Heart left ventricle (tissue), 16 donors: ENCODE measurements at regions not wholly inside any gene's neighbourhood (a gene's known extent, or its start where the extent isn't known, plus 50 kb on each side); places are given as distances from the start of the nearest gene placed in this dataset.
A peak's percentile ranks its signal among the peaks of the same experiment; 100 is the strongest.
"Not testable (repeated sequence)": the region's sequence is repeated elsewhere in the genome, so short reads cannot be mapped to it uniquely, and the experiment has no call there.

Experiments used
- ATAC-seq, 4 donors: fragments of 200-7000 bp; cut with Tn5 transposase; one replicate each; pipeline ENCODE4 v1.9.1; 2020 to 2022; ENCODE audit warnings: moderate library complexity in 4 of 4, mild to moderate bottlenecking in 3 of 4, moderate number of reproducible peaks in 1 of 4
- DNase-seq, 5 donors: peaks; one replicate each; pipeline ENCODE4 v3.0.0-alpha.2; 2020
- H3K27ac ChIP-seq, 12 donors: fragments of 200-600 bp; sonication (generic) in 4 of 12; one replicate each; pipeline versions ENCODE4 v1.5.0 to v1.8.0; 2016 to 2022; ENCODE audit warnings: mild to moderate bottlenecking in 2 of 12
- H3K27me3 ChIP-seq, 9 donors: fragments of 200-600 bp; sonication (generic) in 2 of 9; one replicate each; pipeline versions ENCODE4 v1.5.1 to v1.8.0; 2016 to 2022; ENCODE audit warnings: mild to moderate bottlenecking in 3 of 9
- H3K36me3 ChIP-seq, 9 donors: fragments of 200-600 bp; sonication (generic) in 2 of 9; one replicate each; pipeline versions ENCODE4 v1.5.0 to v1.8.0; 2018 to 2022; ENCODE audit warnings: mild to moderate bottlenecking in 2 of 9
- H3K4me1 ChIP-seq, 12 donors: fragments of 200-600 bp; sonication (generic) in 4 of 12; one replicate each; pipeline versions ENCODE4 v1.5.0 to v1.8.0; 2016 to 2022; ENCODE audit warnings: mild to moderate bottlenecking in 3 of 12
- H3K4me3 ChIP-seq, 12 donors: fragments of 200-600 bp; sonication (generic) in 4 of 12; one replicate each; pipeline versions ENCODE4 v1.5.0 to v1.8.0; 2017 to 2022; ENCODE audit warnings: mild to moderate bottlenecking in 9 of 12, moderate library complexity in 4 of 12
- H3K9me3 ChIP-seq, 12 donors: fragments of 200-600 bp; sonication (generic) in 4 of 12; one replicate each; pipeline versions ENCODE4 v1.5.0 to v1.8.0; 2016 to 2022; ENCODE audit warnings: mild to moderate bottlenecking in 1 of 12
- CTCF ChIP-seq, 12 donors: fragments of 200-600 bp; sonication (generic) in 4 of 12; IDR thresholded peaks; one replicate each; pipeline versions ENCODE4 v1.5.0 to v1.8.0; 2018 to 2022; ENCODE audit warnings: antibody characterized with exemption in 12 of 12, mild to moderate bottlenecking in 5 of 12
- POLR2A ChIP-seq, 2 donors: fragments of 450-650 bp; IDR thresholded peaks; one replicate each; pipeline ENCODE4 v1.6.1; 2017; ENCODE audit warnings: antibody characterized with exemption in 2 of 2, mild to moderate bottlenecking in 2 of 2, moderate library complexity in 2 of 2
- WGBS, 4 donors: extraction: QIAGEN DNeasy Blood & Tissue Kit in 2 of 4; methylation state at CpG; one replicate each; pipeline versions ENCODE4 v1.1.5 to v1.1.7; 2013 to 2018; 5-methylcytosine and 5-hydroxymethylcytosine counted together
- intact Hi-C, 10 donors: fragments of 100-400 bp; cut with DNase I; formaldehyde crosslinking; loops; one replicate each; pipeline versions ENCODE4 v1.11.1 to v1.14.2; 2022
- donor health status: ischemic (EF 13 %, LVEDD 7.1; RV severe dilation, severe dysfunction).
- donor health status: healthy with polysubstance abuse.
- donor health status: DM: no; HTN: yes; CAD: no.
- donor health status: DM: no; HTN: no; CAD: no.
- donor health status: ischemic (EF 25% LVEDD 6.9; RV normal size, moderate dysfunction).
- donor health status: ischemic (EF 25% LVEDD 5.7; RV mildly dilated, moderate dysfunction).
- donor health status: healthy.
- donor health status: DM: yes; HTN: yes; CAD: no.
- donor health status: ischemic (EF 35%, LVEDD 5.7; RV mildly dilated, moderate dysfunction).
- donor health status: nonischemic (EF 11% LVEDD 7.7; RV severe dilation, severe dysfunction).
- donor health status: DM: yes; HTN: yes; CAD: no.
- donor health status: PGD.
- donor health status: ischemic (EF 29% LVEDD 5.4; RV normal size, mild dysfunction).
- donor health status: nonischemic (EF 23%, LVEDD 6.1; RV moderate dilation, normal function).

GRCh38 chr15:98080791-98081190 lies 120.3 kb downstream of the ARRDC4 start:
- WGBS, 4 donors = 73 to 81% (median 76%) methylated on average over 2 of the region's 2 CpGs
- Histone ChIP-seq H3K9me3 (no peaks in the 10 kb centered on the region), H3K36me3 (no peaks in the 10 kb centered on the region), H3K4me3 (no peak overlapping the region), H3K27me3 (no peaks in the 10 kb centered on the region), H3K27ac (no peak overlapping the region), H3K4me1 (peaks cover 0 to 16% (median 9%) of the 10 kb centered on the region in 12 donors)
- TF ChIP-seq CTCF (IDR thresholded peaks at IDR 0.05) (no peak), POLR2A (IDR thresholded peaks at IDR 0.05) (no peak)
- intact Hi-C loops = loop anchor here in 1 of 10 donors (2.0 kb wide), 1 partner anchor 180 kb away; no protein-coding TSS in a partner anchor
- no peak for DNase-seq
- no peak for ATAC-seq

- TF ChIP-seq CTCF (IDR thresholded peaks at IDR 0.05) = no peak
- intact Hi-C loops = loop anchor here in 1 of 10 donors (2.0 kb wide), 1 partner anchor 179 kb away; no protein-coding TSS in a partner anchor
- Histone ChIP-seq H3K4me1 (no peaks in the 10 kb centered on the region), H3K4me3 (no peak overlapping the region), H3K9me3 (peaks cover 0 to 11% (median 4%) of the 10 kb centered on the region in 12 donors), H3K36me3 (no peaks in the 10 kb centered on the region), H3K27ac (no peak overlapping the region), H3K27me3 (no peaks in the 10 kb centered on the region)
- no peak for ATAC-seq
- DNase-seq = no peak
- 71 to 72% (median 71%) methylated on average over 14 of the region's 14 CpGs for WGBS, 4 donors
These were observed 122.9 kb downstream of the ARRDC4 start for GRCh38 chr15:98083203-98083910.

- no peaks in the 10 kb centered on the region for H3K4me1 ChIP-seq
- no peaks in the 10 kb centered on the region for H3K27me3 ChIP-seq
- 1 to 5% (median 2%) methylated on average over 2 of the region's 2 CpGs for WGBS, 4 donors
- peaks cover 0 to 11% (median 4%) of the 10 kb centered on the region in 12 donors for H3K9me3 ChIP-seq
- no peak overlapping the region for H3K27ac ChIP-seq
- ATAC-seq (no peak), DNase-seq (peak in 1 of 5 donors; percentile 35)
- no peak overlapping the region for H3K4me3 ChIP-seq
- intact Hi-C loops = loop anchor here (1.0 to 2.0 kb wide), 5 partner anchors 172 to 180 kb away; no protein-coding TSS in a partner anchor
- no peaks in the 10 kb centered on the region for H3K36me3 ChIP-seq
- TF ChIP-seq POLR2A (IDR thresholded peaks at IDR 0.05) (no peak), CTCF (IDR thresholded peaks at IDR 0.05) (peak; percentile 48 to 77 (median 68))
These were observed 124.6 kb downstream of the ARRDC4 start for GRCh38 chr15:98085003-98085639.

- intact Hi-C loops, H3K27ac ChIP-seq, DNase-seq, H3K27me3 ChIP-seq, H3K36me3 ChIP-seq, H3K4me1 ChIP-seq, H3K4me3 ChIP-seq: not testable (repeated sequence)
- peaks cover 0 to 11% (median 4%) of the 10 kb centered on the region in 12 donors for H3K9me3 ChIP-seq
- WGBS, 4 donors = 58 to 86% (median 79%) methylated on average over 25 to 27 of the region's 35 CpGs
- peak in 3 of 4 donors; percentile 65 to 73 (median 66) for ATAC-seq
These were observed 127.9 kb downstream of the ARRDC4 start for GRCh38 chr15:98088307-98088945.

- ATAC-seq = peak in 1 of 4 donors; percentile 16
- H3K27ac ChIP-seq, H3K4me3 ChIP-seq, DNase-seq, intact Hi-C loops, H3K4me1 ChIP-seq, H3K36me3 ChIP-seq, H3K27me3 ChIP-seq: not testable (repeated sequence)
- H3K9me3 ChIP-seq = peaks cover 0 to 11% (median 4%) of the 10 kb centered on the region in 12 donors
- WGBS, 4 donors = 57 to 95% (median 89%) methylated on average over 1 to 4 of the region's 9 CpGs
These were observed 128.8 kb downstream of the ARRDC4 start for GRCh38 chr15:98089352-98089751.

GRCh38 chr15:98097986-98098385 lies 137.5 kb downstream of the ARRDC4 start:
- H3K9me3 ChIP-seq, ATAC-seq, H3K4me1 ChIP-seq, H3K27me3 ChIP-seq, DNase-seq, H3K27ac ChIP-seq, H3K36me3 ChIP-seq, H3K4me3 ChIP-seq, intact Hi-C loops: not testable (repeated sequence)
- 74 to 83% (median 82%) methylated on average over 2 of the region's 2 CpGs for WGBS, 4 donors

- H3K27me3 ChIP-seq, intact Hi-C loops, DNase-seq, ATAC-seq, H3K4me3 ChIP-seq, H3K4me1 ChIP-seq, H3K9me3 ChIP-seq, H3K36me3 ChIP-seq: not testable (repeated sequence)
- WGBS, 4 donors = 71 to 80% (median 78%) methylated on average over 6 of the region's 6 CpGs
- peak overlapping the region in 1 of 12 donors; percentile 24 for H3K27ac ChIP-seq
These were observed 140.1 kb downstream of the ARRDC4 start for GRCh38 chr15:98100606-98101005.
